Endodermal cell (in vitro differentiated cells): ENCODE measurements at regions not wholly inside any gene's neighbourhood (a gene's known extent, or its start where the extent isn't known, plus 50 kb on each side); places are given as distances from the start of the nearest gene placed in this dataset.

Experiments
- DNase-seq: peaks from one replicate; pipeline ENCODE4 v3.0.0-alpha.2; 2017
- H3K27ac ChIP-seq: 2 replicates; pipeline ENCODE4 v1.5.1; 2013; ENCODE audit warnings: mild to moderate bottlenecking, low read depth, low read length, moderate library complexity
- H3K27me3 ChIP-seq: 2 replicates; pipeline ENCODE4 v1.6.1; 2013; ENCODE audit warnings: mild to moderate bottlenecking, low read length, moderate library complexity; ENCODE audit not compliant: insufficient read depth, control insufficient read depth, poor library complexity, severe bottlenecking
- H3K36me3 ChIP-seq: 2 replicates; pipeline ENCODE4 v1.7.0; 2013; ENCODE audit warnings: mild to moderate bottlenecking, low read length, moderate library complexity; ENCODE audit not compliant: control insufficient read depth, insufficient read depth
- H3K4me1 ChIP-seq: one replicate; pipeline ENCODE4 v1.7.0; 2013; ENCODE audit warnings: low read length; ENCODE audit not compliant: control insufficient read depth, insufficient read depth
- H3K4me3 ChIP-seq: 2 replicates; pipeline ENCODE4 v1.5.1; 2013; ENCODE audit warnings: mild to moderate bottlenecking, low read length, moderate library complexity
- H3K9ac ChIP-seq: 2 replicates; pipeline ENCODE4 v1.6.1; 2013; ENCODE audit warnings: mild to moderate bottlenecking, low read length, moderate library complexity; ENCODE audit not compliant: poor library complexity, severe bottlenecking; ENCODE audit errors: extremely low read depth
- H3K9me3 ChIP-seq: 2 replicates; pipeline ENCODE4 v1.6.1; 2013; ENCODE audit warnings: mild to moderate bottlenecking, low read length, moderate library complexity; ENCODE audit not compliant: control insufficient read depth
- H3K27ac Mint-ChIP-seq: 2 replicates; pipeline ENCODE4 v1.8.0; 2020; ENCODE audit warnings: mixed read lengths
- H3K27me3 Mint-ChIP-seq: 2 replicates; pipeline ENCODE4 v1.8.0; 2021; ENCODE audit warnings: mild to moderate bottlenecking, mixed read lengths; ENCODE audit not compliant: insufficient read depth
- H3K36me3 Mint-ChIP-seq: 2 replicates; pipeline ENCODE4 v1.8.0; 2020; ENCODE audit warnings: low read depth, mixed read lengths
- H3K4me1 Mint-ChIP-seq: 2 replicates; pipeline ENCODE4 v1.8.0; 2020; ENCODE audit warnings: mixed read lengths
- H3K4me3 Mint-ChIP-seq: 2 replicates; pipeline ENCODE4 v1.8.0; 2020; ENCODE audit warnings: mild to moderate bottlenecking, moderate library complexity, mixed read lengths
- H3K9me3 Mint-ChIP-seq: 2 replicates; pipeline ENCODE4 v1.8.0; 2020; ENCODE audit warnings: mild to moderate bottlenecking, mixed read lengths
- CTCF ChIP-seq: fragments of 200-600 bp; sonication (generic); conservative IDR thresholded peaks from 2 replicates; pipeline ENCODE4 v1.5.0; 2021; ENCODE audit warnings: antibody characterized with exemption, mild to moderate bottlenecking
- WGBS, 2 experiments: methylation state at CpG; one replicate each; pipeline versions ENCODE4 v1.1.5 to v1.1.7; 2013; ENCODE audit warnings: missing lambda C conversion rate in 2 of 2, mixed read lengths in 1 of 2; ENCODE audit not compliant: insufficient coverage in 1 of 2, insufficient read length in 1 of 2; 5-methylcytosine and 5-hydroxymethylcytosine counted together

- H3K27ac ChIP-seq = no peak overlapping the region
- WGBS, 2 experiments = 60 to 80% methylated on average over 2 to 3 of the region's 3 CpGs
- H3K36me3 ChIP-seq = no peaks in the 10 kb centered on the region
- no peak overlapping the region for H3K4me3 ChIP-seq
- H3K4me1 ChIP-seq = no peaks in the 10 kb centered on the region
- no peak overlapping the region for H3K4me3 Mint-ChIP-seq
- no peak for TF ChIP-seq CTCF
- H3K4me1 Mint-ChIP-seq = no peaks in the 10 kb centered on the region
- H3K9me3 ChIP-seq = peaks cover 29% of the 10 kb centered on the region
- no peak overlapping the region for H3K27ac Mint-ChIP-seq
- no peak overlapping the region for H3K9ac ChIP-seq
- no peaks in the 10 kb centered on the region for H3K27me3 Mint-ChIP-seq
- no peaks in the 10 kb centered on the region for H3K27me3 ChIP-seq
- H3K9me3 Mint-ChIP-seq = peaks cover 48% of the 10 kb centered on the region
- DNase-seq = no peak
- H3K36me3 Mint-ChIP-seq = no peaks in the 10 kb centered on the region
These were observed 237.6 kb upstream of the NDN start for GRCh38 chr15:23924686-23925085.

GRCh38 chr15:23954931-23955330 lies 267.8 kb upstream of the NDN start:
- H3K4me3 ChIP-seq = no peak overlapping the region

GRCh38 chr15:23983500-23984259 lies 296.6 kb upstream of the NDN start:
- Mint-ChIP-seq H3K9me3 (peaks cover 57% of the 10 kb centered on the region), H3K4me1 (no peaks in the 10 kb centered on the region)
- TF ChIP-seq CTCF = no peak

More at GRCh38 chr15:23954931-23955330, 267.8 kb upstream of the NDN start:
- Mint-ChIP-seq H3K4me1 (no peaks in the 10 kb centered on the region), H3K4me3 (no peak overlapping the region), H3K27ac (no peak overlapping the region), H3K36me3 (no peaks in the 10 kb centered on the region), H3K9me3 (peaks cover 57% of the 10 kb centered on the region), H3K27me3 (no peaks in the 10 kb centered on the region)
- DNase-seq = no peak
- Histone ChIP-seq H3K36me3 (no peaks in the 10 kb centered on the region), H3K9ac (no peak overlapping the region), H3K4me1 (no peaks in the 10 kb centered on the region), H3K9me3 (peaks cover 15% of the 10 kb centered on the region), H3K27me3 (no peaks in the 10 kb centered on the region), H3K27ac (no peak overlapping the region)
- 78 to 87% methylated on average over 9 to 14 of the region's 14 CpGs for WGBS, 2 experiments
- TF ChIP-seq CTCF = no peak

More at GRCh38 chr15:23983500-23984259, 296.6 kb upstream of the NDN start:
- peaks cover 14% of the 10 kb centered on the region for H3K9me3 ChIP-seq
- H3K4me3 ChIP-seq = no peak overlapping the region
- DNase-seq = no peak
- no peaks in the 10 kb centered on the region for H3K27me3 ChIP-seq
- no peak overlapping the region for H3K9ac ChIP-seq
- no peak overlapping the region for H3K27ac ChIP-seq
- 74% methylated on average over 5 of the region's 5 CpGs; no CpG with 5 or more reads in 1 of the 2 experiments for WGBS, 2 experiments
- no peaks in the 10 kb centered on the region for H3K4me1 ChIP-seq
- H3K4me3 Mint-ChIP-seq = no peak overlapping the region
- no peaks in the 10 kb centered on the region for H3K36me3 ChIP-seq
- H3K27ac Mint-ChIP-seq = no peak overlapping the region
- no peaks in the 10 kb centered on the region for H3K36me3 Mint-ChIP-seq
- H3K27me3 Mint-ChIP-seq = no peaks in the 10 kb centered on the region
